H1 (cell line): ENCODE measurements at regions not wholly inside any gene's neighbourhood (a gene's known extent, or its start where the extent isn't known, plus 50 kb on each side); places are given as distances from the start of the nearest gene placed in this dataset.

ENCODE experiments used
- CREB1 ChIP-seq: IDR thresholded peaks from 2 replicates; pipeline ENCODE4 v1.6.1; 2012; ENCODE audit warnings: inconsistent platforms
- EZH2 ChIP-seq: fragments of 200-600 bp; sonication (generic); IDR thresholded peaks from 2 replicates; pipeline ENCODE4 v1.7.1; 2012; ENCODE audit warnings: low read depth, mild to moderate bottlenecking, moderate library complexity, low read length, inconsistent platforms; ENCODE audit not compliant: severe bottlenecking
- JUND ChIP-seq: IDR thresholded peaks from 2 replicates; pipeline ENCODE4 v1.6.1; 2011; ENCODE audit warnings: mild to moderate bottlenecking, improper control_type of control experiment, low read length
- POLR2A ChIP-seq, 2 experiments: IDR thresholded peaks; 1 replicate in 1 of 2; 2 replicates in 1 of 2; pipeline ENCODE4 v1.6.1; 2011; ENCODE audit warnings: low read depth in 2 of 2, low read length in 2 of 2, mild to moderate bottlenecking in 2 of 2; ENCODE audit errors: control extremely low read depth in 1 of 2
- POLR2AphosphoS5 ChIP-seq: IDR thresholded peaks from 2 replicates; pipeline ENCODE4 v1.6.1; 2011; ENCODE audit warnings: low read depth, low read length
- RAD21 ChIP-seq, 2 experiments: IDR thresholded peaks in 1 of 2; conservative IDR thresholded peaks in 1 of 2; 2 replicates each; pipeline ENCODE4 v1.6.1; 2011; ENCODE audit warnings: low read depth in 2 of 2, low read length in 2 of 2, improper control_type of control experiment in 1 of 2, inconsistent platforms in 1 of 2, mild to moderate bottlenecking in 1 of 2, moderate library complexity in 1 of 2
- SIN3A ChIP-seq, 2 experiments: IDR thresholded peaks in 1 of 2; conservative IDR thresholded peaks in 1 of 2; 2 replicates each; pipeline ENCODE4 v1.6.1; 2011 to 2012; ENCODE audit warnings: low read length in 2 of 2, improper control_type of control experiment in 1 of 2, low read depth in 1 of 2, mild to moderate bottlenecking in 1 of 2
- TCF12 ChIP-seq: IDR thresholded peaks from 2 replicates; pipeline ENCODE4 v1.6.1; 2011; ENCODE audit warnings: low read depth, mild to moderate bottlenecking, low read length
- TF ChIP-seq, protein P1 (sequence below): IDR thresholded peaks from 2 replicates; pipeline ENCODE4 v1.6.1; 2012; ENCODE audit warnings: inconsistent platforms
- TF ChIP-seq, protein P2 (sequence below), 3 experiments: IDR thresholded peaks; 1 replicate in 2 of 3; 2 replicates in 1 of 3; pipeline versions ENCODE4 v1.5.1 to v1.6.1; 2011; ENCODE audit warnings: low read length in 3 of 3, mild to moderate bottlenecking in 3 of 3, inconsistent platforms in 2 of 3, low read depth in 1 of 3, moderate library complexity in 1 of 3; ENCODE audit not compliant: insufficient read depth in 1 of 3; ENCODE audit errors: control extremely low read depth in 1 of 3
- TF ChIP-seq, protein P3 (sequence below): IDR thresholded peaks from 2 replicates; pipeline ENCODE4 v1.6.1; 2012; ENCODE audit warnings: low read length, inconsistent platforms

DNA sequence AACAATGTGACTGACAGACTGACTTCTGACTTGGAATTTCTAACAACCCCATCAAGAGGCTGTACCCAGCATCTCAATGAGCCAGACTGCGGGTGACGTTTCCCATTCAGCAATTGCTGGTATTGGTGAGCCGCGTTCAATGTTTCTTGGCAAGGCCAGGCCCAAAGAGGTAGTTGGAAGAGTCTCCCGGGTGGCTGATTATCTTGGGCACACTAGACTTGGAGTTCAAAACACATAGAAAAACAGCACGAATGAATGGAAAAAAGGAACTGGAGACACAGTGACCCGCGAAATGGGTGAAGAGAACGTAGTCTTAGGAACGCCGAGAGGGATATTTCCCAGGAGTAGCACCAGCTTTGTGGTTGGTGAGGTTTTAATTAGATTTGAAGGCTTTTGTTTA is 81.1 kb upstream of the SLC22A11 start:
- no peak for TF ChIP-seq EZH2
- no peak for TF ChIP-seq SIN3A (conservative IDR thresholded peaks at IDR 0.05 in 1 of 2, IDR thresholded peaks at IDR 0.05 in 1 of 2; ENCODE audit: low read depth in 1 of 2, low read length in 2 of 2)
- TF ChIP-seq, protein P1, sequence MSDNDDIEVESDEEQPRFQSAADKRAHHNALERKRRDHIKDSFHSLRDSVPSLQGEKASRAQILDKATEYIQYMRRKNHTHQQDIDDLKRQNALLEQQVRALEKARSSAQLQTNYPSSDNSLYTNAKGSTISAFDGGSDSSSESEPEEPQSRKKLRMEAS: no peak
- no peak for TF ChIP-seq JUND
- TF ChIP-seq TCF12: no peak
- TF ChIP-seq, protein P2, sequence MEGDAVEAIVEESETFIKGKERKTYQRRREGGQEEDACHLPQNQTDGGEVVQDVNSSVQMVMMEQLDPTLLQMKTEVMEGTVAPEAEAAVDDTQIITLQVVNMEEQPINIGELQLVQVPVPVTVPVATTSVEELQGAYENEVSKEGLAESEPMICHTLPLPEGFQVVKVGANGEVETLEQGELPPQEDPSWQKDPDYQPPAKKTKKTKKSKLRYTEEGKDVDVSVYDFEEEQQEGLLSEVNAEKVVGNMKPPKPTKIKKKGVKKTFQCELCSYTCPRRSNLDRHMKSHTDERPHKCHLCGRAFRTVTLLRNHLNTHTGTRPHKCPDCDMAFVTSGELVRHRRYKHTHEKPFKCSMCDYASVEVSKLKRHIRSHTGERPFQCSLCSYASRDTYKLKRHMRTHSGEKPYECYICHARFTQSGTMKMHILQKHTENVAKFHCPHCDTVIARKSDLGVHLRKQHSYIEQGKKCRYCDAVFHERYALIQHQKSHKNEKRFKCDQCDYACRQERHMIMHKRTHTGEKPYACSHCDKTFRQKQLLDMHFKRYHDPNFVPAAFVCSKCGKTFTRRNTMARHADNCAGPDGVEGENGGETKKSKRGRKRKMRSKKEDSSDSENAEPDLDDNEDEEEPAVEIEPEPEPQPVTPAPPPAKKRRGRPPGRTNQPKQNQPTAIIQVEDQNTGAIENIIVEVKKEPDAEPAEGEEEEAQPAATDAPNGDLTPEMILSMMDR (IDR thresholded peaks at IDR 0.05; ENCODE audit: control extremely low read depth in 1 of 3, insufficient read depth in 1 of 3, low read depth in 1 of 3, low read length in 3 of 3): no peak
- no peak for TF ChIP-seq POLR2AphosphoS5
- TF ChIP-seq, protein P3, sequence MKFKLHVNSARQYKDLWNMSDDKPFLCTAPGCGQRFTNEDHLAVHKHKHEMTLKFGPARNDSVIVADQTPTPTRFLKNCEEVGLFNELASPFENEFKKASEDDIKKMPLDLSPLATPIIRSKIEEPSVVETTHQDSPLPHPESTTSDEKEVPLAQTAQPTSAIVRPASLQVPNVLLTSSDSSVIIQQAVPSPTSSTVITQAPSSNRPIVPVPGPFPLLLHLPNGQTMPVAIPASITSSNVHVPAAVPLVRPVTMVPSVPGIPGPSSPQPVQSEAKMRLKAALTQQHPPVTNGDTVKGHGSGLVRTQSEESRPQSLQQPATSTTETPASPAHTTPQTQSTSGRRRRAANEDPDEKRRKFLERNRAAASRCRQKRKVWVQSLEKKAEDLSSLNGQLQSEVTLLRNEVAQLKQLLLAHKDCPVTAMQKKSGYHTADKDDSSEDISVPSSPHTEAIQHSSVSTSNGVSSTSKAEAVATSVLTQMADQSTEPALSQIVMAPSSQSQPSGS: no peak
- TF ChIP-seq POLR2A (IDR thresholded peaks at IDR 0.05; ENCODE audit: control extremely low read depth in 1 of 2, low read depth in 2 of 2, low read length in 2 of 2): no peak
- no peak for TF ChIP-seq RAD21 (IDR thresholded peaks at IDR 0.05 in 1 of 2, conservative IDR thresholded peaks at IDR 0.05 in 1 of 2; ENCODE audit: low read depth in 2 of 2, low read length in 2 of 2)
- no peak for TF ChIP-seq CREB1
